Hepatocyte (in vitro differentiated cells): ENCODE measurements at regions not wholly inside any gene's neighbourhood (a gene's known extent, or its start where the extent isn't known, plus 50 kb on each side); places are given as distances from the start of the nearest gene placed in this dataset.

ENCODE experiments used
- CTCF ChIP-seq: fragments of 200-600 bp; sonication (generic); IDR thresholded peaks from 2 replicates; pipeline ENCODE4 v1.5.1; 2016; ENCODE audit warnings: antibody characterized with exemption, mild to moderate bottlenecking; ENCODE audit not compliant: poor library complexity
- EZH2phosphoT487 ChIP-seq: fragments of 200-600 bp; sonication (generic); IDR thresholded peaks from one replicate; pipeline ENCODE4 v1.6.1; 2018; ENCODE audit warnings: antibody characterized with exemption, mild to moderate bottlenecking, low read depth, moderate library complexity; ENCODE audit not compliant: unreplicated experiment, severe bottlenecking

DNA sequence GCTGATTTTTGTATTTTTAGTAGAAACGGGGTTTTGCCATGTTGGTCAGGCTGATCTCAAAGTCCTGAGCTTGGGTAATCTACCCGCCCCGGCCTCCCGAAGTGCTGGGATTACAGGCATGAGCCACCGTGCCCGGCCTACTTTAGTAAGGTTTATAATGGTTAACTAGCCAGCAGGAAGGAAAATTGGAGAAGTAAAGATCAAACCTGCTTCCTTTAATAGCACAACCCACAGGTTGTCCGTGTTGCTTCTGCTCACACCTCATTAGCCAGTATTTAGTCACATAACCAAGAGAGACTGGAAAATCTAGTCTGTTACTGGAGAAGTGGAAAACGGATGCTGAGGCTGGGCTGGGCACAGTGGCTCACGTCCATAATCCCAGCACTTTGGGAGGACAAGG, 51.9 kb upstream of the TBL1XR1 start:
- TF ChIP-seq CTCF: no peak
- no peak for TF ChIP-seq EZH2phosphoT487
